WERI-Rb-1 (cell line): ENCODE measurements at regions not wholly inside any gene's neighbourhood (a gene's known extent, or its start where the extent isn't known, plus 50 kb on each side); places are given as distances from the start of the nearest gene placed in this dataset.

ENCODE experiments used
- DNase-seq: peaks from one replicate; pipeline ENCODE4 v3.0.0-alpha.2; 2020
- H3K27ac ChIP-seq: fragments of 250-450 bp; sonication (Bioruptor Pico); 2 replicates; pipeline ENCODE4 v1.5.1; 2020; ENCODE audit warnings: mild to moderate bottlenecking, moderate library complexity
- H3K27me3 ChIP-seq: fragments of 250-450 bp; sonication (Bioruptor Pico); 2 replicates; pipeline ENCODE4 v1.5.1; 2021; ENCODE audit warnings: mild to moderate bottlenecking, low read depth, moderate library complexity; ENCODE audit not compliant: insufficient read depth, severe bottlenecking
- H3K36me3 ChIP-seq: fragments of 250-450 bp; sonication (Bioruptor Pico); 2 replicates; pipeline ENCODE4 v1.5.1; 2020; ENCODE audit warnings: mild to moderate bottlenecking, moderate library complexity
- H3K4me3 ChIP-seq: 2 replicates; pipeline ENCODE4 v1.5.1; 2011; ENCODE audit warnings: low read depth, mild to moderate bottlenecking, control low read depth, low read length
- H3K9me3 ChIP-seq: fragments of 250-450 bp; sonication (Bioruptor Pico); 2 replicates; pipeline ENCODE4 v1.5.1; 2021; ENCODE audit warnings: mild to moderate bottlenecking, moderate library complexity; ENCODE audit not compliant: severe bottlenecking
- CTCF ChIP-seq: IDR thresholded peaks from 2 replicates; pipeline ENCODE4 v1.5.1; 2011; ENCODE audit warnings: low read depth, mild to moderate bottlenecking, control low read depth, inconsistent platforms, low read length

- Histone ChIP-seq H3K4me3 (no peak overlapping the region), H3K9me3 (no peaks in the 10 kb centered on the region)
Observed at GRCh38 chr4:83658806-83659205, 122.9 kb downstream of the GPAT3 start.

GRCh38 chr4:83657336-83657735 is 121.4 kb downstream of the GPAT3 start:
- no peak overlapping the region for H3K4me3 ChIP-seq
- no peaks in the 10 kb centered on the region for H3K27me3 ChIP-seq
- no peaks in the 10 kb centered on the region for H3K36me3 ChIP-seq
- H3K27ac ChIP-seq = no peak overlapping the region
- no peaks in the 10 kb centered on the region for H3K9me3 ChIP-seq
- DNase-seq = no peak
- TF ChIP-seq CTCF = no peak

More at GRCh38 chr4:83658806-83659205, 122.9 kb downstream of the GPAT3 start:
- no peak for TF ChIP-seq CTCF
- no peaks in the 10 kb centered on the region for H3K36me3 ChIP-seq
- H3K27me3 ChIP-seq = no peaks in the 10 kb centered on the region
- DNase-seq = no peak
- H3K27ac ChIP-seq = no peak overlapping the region
